ENCODE measurements at regions not wholly inside any gene's neighbourhood (a gene's known extent, or its start where the extent isn't known, plus 50 kb on each side); places are given as distances from the start of the nearest gene placed in this dataset.

- Histone ChIP-seq H3K27ac (ENCODE audit: low read depth, low read length) (no peak overlapping the region), H3K4me1 (ENCODE audit: control insufficient read depth in 1 of 2, insufficient read depth in 2 of 2, low read length in 2 of 2) (peaks cover 0 to 47% of the 10 kb centered on the region in 2 experiments; a peak in 2 of 4 replicates), H2AFZ (ENCODE audit: low read depth, low read length, poor library complexity, severe bottlenecking) (no peak overlapping the region), H3K9me2 (ENCODE audit: insufficient read depth) (no peaks in the 10 kb centered on the region), H4K20me1 (ENCODE audit: insufficient read depth) (no peaks in the 10 kb centered on the region), H3K79me2 (ENCODE audit: insufficient read depth, low read length) (no peaks in the 10 kb centered on the region), H3K9me3 (ENCODE audit: control insufficient read depth in 1 of 2, insufficient read depth in 1 of 2, low read depth in 1 of 2, low read length in 2 of 2) (no peaks in the 10 kb centered on the region), H3K4me3 (replicated peaks in 1 of 2; ENCODE audit: low read depth in 1 of 2, low read length in 2 of 2) (no peak overlapping the region), H3K36me3 (ENCODE audit: control insufficient read depth in 1 of 2, insufficient read depth in 2 of 2, low read length in 2 of 2) (no peaks in the 10 kb centered on the region), H3K4me2 (ENCODE audit: low read length) (no peak overlapping the region), H3K27me3 (ENCODE audit: insufficient read depth, low read length) (no peaks in the 10 kb centered on the region), H3K9ac (ENCODE audit: low read length) (no peak overlapping the region)
- BruUV-seq (replicated peaks), result no TSS peak
- ChIA-PET RAD21 (ENCODE audit: low non-redundant PET in 1 of 2, low total read pairs in 2 of 2, uncharacterized antibody in 2 of 2, unreplicated experiment in 2 of 2) (no interaction called here), POLR2A (no interaction called here), CTCF (no interaction called here)
- ATAC-seq (no peak), DNase-seq (ENCODE audit: low read depth, low spot score) (no peak)
- TF ChIP-seq ELF1 (IDR thresholded peaks at IDR 0.05; ENCODE audit: borderline replicate concordance, low read depth), result no peak
- TF ChIP-seq JUND (IDR thresholded peaks at IDR 0.05), result no peak; the same call in 1 of the 2 replicates
- intact Hi-C loops (cut with micrococcal nuclease), result no loop called here
Observed at GRCh38 chrX:65925005-65925404, 114.9 kb downstream of the VSIG4 start.

GRCh38 chrX:65921363-65921762, 118.5 kb downstream of the VSIG4 start:
- ATAC-seq (no peak), DNase-seq (ENCODE audit: low read depth, low spot score) (no peak)
- RAD21 ChIA-PET (ENCODE audit: low non-redundant PET in 1 of 2, low total read pairs in 2 of 2, uncharacterized antibody in 2 of 2, unreplicated experiment in 2 of 2), result no interaction called here
- BruUV-seq (replicated peaks), result no TSS peak
- Histone ChIP-seq H2AFZ (ENCODE audit: low read depth, low read length, poor library complexity, severe bottlenecking) (no peak overlapping the region), H3K4me3 (replicated peaks in 1 of 2; ENCODE audit: low read depth in 1 of 2, low read length in 2 of 2) (no peak overlapping the region), H3K36me3 (ENCODE audit: control insufficient read depth in 1 of 2, insufficient read depth in 2 of 2, low read length in 2 of 2) (no peaks in the 10 kb centered on the region), H3K4me2 (ENCODE audit: low read length) (no peak overlapping the region), H3K9me3 (ENCODE audit: control insufficient read depth in 1 of 2, insufficient read depth in 1 of 2, low read depth in 1 of 2, low read length in 2 of 2) (no peaks in the 10 kb centered on the region), H4K20me1 (ENCODE audit: insufficient read depth) (no peaks in the 10 kb centered on the region), H3K27me3 (ENCODE audit: insufficient read depth, low read length) (no peaks in the 10 kb centered on the region), H3K9ac (ENCODE audit: low read length) (no peak overlapping the region), H3K79me2 (ENCODE audit: insufficient read depth, low read length) (no peaks in the 10 kb centered on the region), H3K9me2 (ENCODE audit: insufficient read depth) (no peaks in the 10 kb centered on the region), H3K4me1 (ENCODE audit: control insufficient read depth in 1 of 2, insufficient read depth in 2 of 2, low read length in 2 of 2) (peaks cover 0 to 24% of the 10 kb centered on the region in 2 experiments; a peak in 1 of 4 replicates), H3K27ac (ENCODE audit: low read depth, low read length) (no peak overlapping the region)
- intact Hi-C loops (cut with micrococcal nuclease), result no loop called here
- CTCF ChIA-PET, result no interaction called here
- POLR2A ChIA-PET, result no interaction called here
- TF ChIP-seq EZH2phosphoT487 (IDR thresholded peaks at IDR 0.05; ENCODE audit: borderline replicate concordance) (no peak), CBX3 (IDR thresholded peaks at IDR 0.05; ENCODE audit: low read depth) (no peak), SRF (IDR thresholded peaks at IDR 0.05; ENCODE audit: low read depth) (no peak), REST (IDR thresholded peaks at IDR 0.05; ENCODE audit: low read depth) (no peak), ATF3 (IDR thresholded peaks at IDR 0.05) (no peak), RAD21 (IDR thresholded peaks at IDR 0.05; ENCODE audit: low read depth) (no peak), SIN3A (IDR thresholded peaks at IDR 0.05; ENCODE audit: low read depth) (no peak), SP1 (IDR thresholded peaks at IDR 0.05; ENCODE audit: low read depth) (no peak), EGR1 (IDR thresholded peaks at IDR 0.05; ENCODE audit: low read depth) (no peak), CTCF (IDR thresholded peaks at IDR 0.05 in 2 of 3, conservative IDR thresholded peaks at IDR 0.05 in 1 of 3; ENCODE audit: borderline replicate concordance in 1 of 3, insufficient read depth in 1 of 3, low read depth in 2 of 3, low read length in 2 of 3) (no peak), MAX (IDR thresholded peaks at IDR 0.05) (no peak), ZBTB33 (IDR thresholded peaks at IDR 0.05; ENCODE audit: extremely low read depth, insufficient replicate concordance, low read length) (no peak)
